Inferior parietal cortex (tissue), 1 donor: ENCODE measurements at regions not wholly inside any gene's neighbourhood (a gene's known extent, or its start where the extent isn't known, plus 50 kb on each side); places are given as distances from the start of the nearest gene placed in this dataset.
"Not testable (repeated sequence)": the region's sequence is repeated elsewhere in the genome, so short reads cannot be mapped to it uniquely, and the experiment has no call there.

ENCODE experiments used
- DNase-seq: peaks from one replicate; pipeline ENCODE4 v3.0.0-alpha.2; 2016; ENCODE audit errors: extremely low spot score

DNA sequence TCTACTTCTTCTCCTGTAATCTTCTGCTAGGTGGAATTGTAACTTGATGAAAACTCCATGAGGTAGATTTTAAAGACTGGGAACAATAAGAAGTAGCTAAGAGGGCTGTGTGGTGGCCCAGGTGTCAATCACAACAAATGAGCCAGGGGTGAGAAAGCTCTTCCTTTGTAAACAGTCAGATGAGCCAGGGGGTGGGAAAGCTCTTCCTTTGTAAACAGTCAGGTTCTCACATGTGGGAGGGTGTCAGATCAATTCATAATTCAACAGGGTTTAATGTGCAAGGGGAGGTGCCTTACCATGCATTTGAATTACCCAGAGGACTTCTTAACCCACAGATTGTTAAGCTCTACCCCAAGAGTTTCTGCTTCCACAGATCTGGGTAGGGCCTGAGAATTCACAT is 312.4 kb upstream of the AUTS2 start:
- DNase-seq, result no peak

DNA sequence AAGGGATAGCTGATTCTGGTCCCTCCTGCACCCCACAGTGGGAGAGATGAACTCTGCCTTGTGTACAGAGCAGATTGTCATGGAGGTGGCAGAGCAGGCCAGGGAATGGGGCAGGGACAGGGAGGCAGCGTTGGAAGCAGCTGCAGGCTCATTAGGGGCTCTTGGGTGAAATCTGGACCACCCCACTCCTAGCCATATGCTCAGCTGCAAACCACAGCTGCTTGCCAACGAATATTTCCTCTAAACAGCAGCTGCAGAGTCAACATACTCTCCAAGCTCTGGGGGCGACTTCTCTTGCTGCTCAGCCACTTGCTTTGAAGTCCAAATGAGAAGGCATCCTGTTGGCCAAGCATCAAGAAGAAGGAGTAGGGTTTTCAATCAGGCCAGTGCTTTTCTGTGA is 302.3 kb upstream of the AUTS2 start:
- DNase-seq, result no peak

GRCh38 chr7:69301253-69301652 is 297.0 kb upstream of the AUTS2 start:
- DNase-seq, result no peak

- no peak for DNase-seq
Measured at GRCh38 chr7:69309601-69310000, 288.7 kb upstream of the AUTS2 start.

- DNase-seq, result no peak
Measured at GRCh38 chr7:69311489-69311888, 286.8 kb upstream of the AUTS2 start.

DNA sequence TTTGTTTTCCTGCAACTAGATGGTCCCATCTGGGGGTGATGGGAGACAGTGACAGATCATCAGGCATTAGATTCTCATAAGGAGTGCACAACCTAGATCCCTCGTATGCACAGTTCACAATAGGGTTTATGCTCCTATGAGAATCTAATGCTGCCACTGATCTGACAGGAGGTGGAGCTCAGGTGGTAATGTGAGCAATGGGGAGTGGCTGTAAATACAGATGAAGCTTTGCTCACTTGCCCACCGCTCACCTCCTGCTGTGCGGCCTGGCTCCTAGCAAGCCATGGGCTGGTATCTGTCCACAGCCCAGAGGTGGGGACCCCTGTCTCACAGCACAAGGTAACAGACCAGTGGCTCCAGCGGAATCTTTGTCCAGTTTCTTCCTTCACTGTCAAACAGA is 284.4 kb upstream of the AUTS2 start:
- not testable (repeated sequence) for DNase-seq

- DNase-seq, result no peak
Measured at GRCh38 chr7:69318794-69319193, 279.5 kb upstream of the AUTS2 start.

- DNase-seq, result no peak
Measured at GRCh38 chr7:69328516-69328915, 269.8 kb upstream of the AUTS2 start.

GRCh38 chr7:69334701-69335100 is 263.6 kb upstream of the AUTS2 start:
- DNase-seq, result no peak

DNA sequence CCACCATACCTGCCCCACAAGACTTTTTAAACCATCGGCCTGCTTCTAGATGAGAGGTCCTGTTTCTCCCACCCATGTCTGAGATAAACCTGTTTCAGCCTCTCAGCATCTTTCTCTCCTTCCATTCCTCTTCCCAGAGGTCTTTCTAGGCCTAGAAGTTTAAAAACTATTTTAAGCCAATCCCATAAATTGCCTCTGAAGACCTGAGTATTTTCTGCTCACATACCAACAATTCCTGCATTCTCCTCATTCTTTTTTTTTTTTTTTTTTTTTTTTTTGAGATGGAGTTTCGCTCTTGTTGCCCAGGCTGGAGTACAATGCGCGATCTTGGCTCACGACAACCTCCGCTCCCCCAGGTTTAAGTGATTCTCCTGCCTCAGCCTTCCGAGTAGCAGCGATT is 262.9 kb upstream of the AUTS2 start:
- DNase-seq, result no peak

DNA sequence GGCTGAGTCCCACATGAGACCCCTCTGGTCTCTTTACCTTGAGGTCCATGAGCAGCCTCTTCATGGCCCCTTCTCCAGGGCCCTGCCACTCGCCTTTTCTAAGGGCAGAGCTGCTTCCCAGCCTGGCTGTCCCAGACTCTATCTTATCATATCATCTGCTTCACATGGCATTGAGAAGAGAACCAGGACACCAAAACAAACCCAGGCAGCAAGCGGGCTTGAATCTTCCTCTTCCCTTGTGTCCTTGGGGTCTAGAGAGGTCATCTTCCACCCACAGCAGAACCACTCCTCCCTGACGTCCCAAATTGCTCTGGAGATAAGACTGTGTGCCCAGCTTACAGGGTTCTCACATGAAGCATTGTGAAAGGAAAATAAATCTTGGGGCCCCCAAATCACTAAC is 261.3 kb upstream of the AUTS2 start:
- DNase-seq, result no peak

DNA sequence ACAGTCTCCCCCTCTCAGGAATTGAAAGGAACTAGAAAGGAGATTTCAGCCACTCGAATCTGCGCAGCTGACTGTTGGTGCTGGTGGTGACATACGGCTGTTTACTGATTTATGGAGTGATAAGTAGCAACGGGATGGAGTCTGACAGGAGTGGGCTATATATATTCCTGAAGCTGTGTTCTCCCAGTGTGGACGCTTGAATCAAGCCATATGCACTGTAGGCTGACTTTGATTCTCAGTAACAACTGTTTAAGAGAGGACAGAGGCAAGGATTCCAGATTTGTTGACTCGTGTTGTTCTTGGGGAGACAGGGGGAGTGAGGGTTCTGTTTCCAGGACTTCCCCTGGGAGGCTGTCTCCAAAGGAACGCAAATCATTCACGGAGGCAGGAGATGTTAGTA is 260.1 kb upstream of the AUTS2 start:
- DNase-seq, result no peak

- no peak for DNase-seq
Measured at GRCh38 chr7:69341288-69341687, 257.0 kb upstream of the AUTS2 start.

GRCh38 chr7:69342154-69342884 is 256.0 kb upstream of the AUTS2 start:
- DNase-seq, result no peak

DNA sequence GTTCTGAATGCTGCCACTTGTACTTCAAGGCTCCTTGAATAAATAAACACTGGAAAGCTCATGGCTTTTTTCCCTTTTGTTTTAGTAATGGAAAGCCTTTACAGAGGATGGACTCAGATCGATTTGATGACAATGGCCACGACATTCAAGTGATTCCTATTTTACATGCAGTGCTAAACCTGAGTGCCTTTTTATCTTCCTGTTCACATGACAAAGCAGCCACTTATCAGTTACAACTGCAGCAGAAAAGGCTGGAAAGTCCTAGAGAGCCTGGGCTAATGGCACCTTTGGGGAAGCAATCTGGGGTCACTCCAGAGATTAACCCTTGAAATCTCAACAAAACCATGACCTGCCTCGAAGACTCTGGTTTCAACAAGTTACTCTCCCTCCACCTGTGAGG is 249.0 kb upstream of the AUTS2 start:
- DNase-seq, result no peak

- no peak for DNase-seq
Measured at GRCh38 chr7:69358163-69358821, 240.0 kb upstream of the AUTS2 start.

DNA sequence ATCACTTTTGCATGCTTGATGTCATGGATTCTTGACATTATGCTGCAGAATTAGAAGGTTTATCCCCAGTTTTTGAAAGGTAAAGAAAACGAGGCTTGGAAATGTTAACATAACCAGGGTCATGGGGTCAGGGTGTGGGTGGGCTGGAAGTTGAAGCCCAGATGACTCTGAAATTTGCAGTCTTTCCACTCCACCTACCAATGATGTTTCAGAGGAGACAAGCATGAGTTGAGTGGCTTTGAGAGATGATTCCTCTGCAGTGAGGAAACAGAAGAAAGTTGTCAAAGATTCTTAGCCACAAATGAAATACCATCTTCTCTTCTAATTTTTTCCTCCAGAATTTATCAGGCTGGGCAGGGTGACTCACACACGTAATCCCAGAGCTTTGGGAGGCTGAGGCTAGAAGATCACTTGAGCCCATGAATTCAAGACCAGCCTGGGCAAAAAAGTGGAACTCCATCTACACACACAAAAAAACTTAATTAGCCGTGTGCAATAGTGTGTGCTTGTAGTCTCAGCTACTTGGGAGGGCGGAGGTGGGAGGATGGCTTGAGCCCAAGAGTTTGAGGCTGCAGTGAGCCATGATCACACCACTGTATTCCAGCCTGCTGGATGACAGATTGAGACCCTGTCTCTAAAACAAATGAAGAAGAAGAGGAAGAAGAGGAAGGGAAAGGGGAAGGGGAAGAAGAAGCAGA is 239.1 kb upstream of the AUTS2 start:
- no peak for DNase-seq

DNA sequence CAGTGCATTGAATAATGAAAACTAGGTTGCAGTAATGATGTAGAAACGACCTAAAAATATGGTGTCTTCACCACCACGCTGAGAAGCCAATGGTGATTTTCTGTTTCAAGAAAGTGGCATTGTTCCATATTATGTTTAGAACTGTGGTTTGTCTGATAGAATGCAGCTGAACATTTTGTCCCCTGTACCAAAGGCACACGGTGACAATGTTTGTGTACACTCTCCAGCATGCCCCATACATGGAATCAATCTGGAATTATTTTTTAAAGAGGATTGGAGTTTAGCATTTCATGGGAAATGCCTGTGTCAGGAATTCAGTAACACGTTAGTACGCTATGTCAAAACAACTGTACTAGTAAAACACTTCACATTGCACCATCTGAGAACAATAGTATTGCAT is 237.4 kb upstream of the AUTS2 start:
- no peak for DNase-seq

GRCh38 chr7:69363136-69363535 is 235.1 kb upstream of the AUTS2 start:
- DNase-seq, result no peak

- no peak for DNase-seq
Measured at GRCh38 chr7:69364813-69365643, 233.2 kb upstream of the AUTS2 start.

- no peak for DNase-seq
Measured at GRCh38 chr7:69365651-69366192, 232.6 kb upstream of the AUTS2 start.

GRCh38 chr7:69367780-69368179 is 230.5 kb upstream of the AUTS2 start:
- DNase-seq, result no peak
